T-helper 2 cell treated with Interferon-gamma antibody and Interleukin-4, amounts not matched to agents 5 μg/mL and 100 μg/mL, for 36 hours (primary cell): ENCODE measurements at regions not wholly inside any gene's neighbourhood (a gene's known extent, or its start where the extent isn't known, plus 50 kb on each side); places are given as distances from the start of the nearest gene placed in this dataset.

ENCODE experiments used
- DNase-seq: peaks from one replicate; pipeline ENCODE4 v3.0.0; 2021; ENCODE audit warnings: low spot score
- H3K27ac Mint-ChIP-seq: one replicate; pipeline ENCODE4 v1.8.0; 2021; ENCODE audit warnings: mild to moderate bottlenecking, mixed read lengths
- H3K27me3 Mint-ChIP-seq: one replicate; pipeline ENCODE4 v1.8.0; 2021; ENCODE audit warnings: low read depth, mixed read lengths
- H3K36me3 Mint-ChIP-seq: one replicate; pipeline ENCODE4 v1.8.0; 2021; ENCODE audit warnings: low read depth, mixed read lengths
- H3K4me1 Mint-ChIP-seq: one replicate; pipeline ENCODE4 v1.8.0; 2021; ENCODE audit warnings: low read depth, mixed read lengths
- H3K4me3 Mint-ChIP-seq: one replicate; pipeline ENCODE4 v1.8.0; 2022; ENCODE audit warnings: mild to moderate bottlenecking, moderate library complexity, mixed read lengths
- H3K9me3 Mint-ChIP-seq: one replicate; pipeline ENCODE4 v1.8.0; 2021; ENCODE audit warnings: mixed read lengths

- Mint-ChIP-seq H3K4me3 (no peak overlapping the region), H3K27me3 (no peaks in the 10 kb centered on the region), H3K36me3 (no peaks in the 10 kb centered on the region), H3K27ac (no peak overlapping the region), H3K9me3 (no peaks in the 10 kb centered on the region), H3K4me1 (no peaks in the 10 kb centered on the region)
- DNase-seq, result no peak
Measured at GRCh38 chr1:191851799-191852595, 306.3 kb upstream of the RGS18 start.

- Mint-ChIP-seq H3K27me3 (no peaks in the 10 kb centered on the region), H3K4me1 (no peaks in the 10 kb centered on the region), H3K27ac (no peak overlapping the region), H3K9me3 (no peaks in the 10 kb centered on the region), H3K4me3 (no peak overlapping the region), H3K36me3 (no peaks in the 10 kb centered on the region)
- DNase-seq, result no peak
Measured at GRCh38 chr1:191852907-191853306, 305.4 kb upstream of the RGS18 start.

GRCh38 chr1:191857600-191857999 lies 300.7 kb upstream of the RGS18 start:
- H3K27ac Mint-ChIP-seq, result no peak overlapping the region
- H3K36me3 Mint-ChIP-seq, result no peaks in the 10 kb centered on the region
- H3K27me3 Mint-ChIP-seq, result no peaks in the 10 kb centered on the region
- H3K9me3 Mint-ChIP-seq, result peaks cover 3% of the 10 kb centered on the region
- no peaks in the 10 kb centered on the region for H3K4me1 Mint-ChIP-seq
- H3K4me3 Mint-ChIP-seq, result no peak overlapping the region
- DNase-seq, result no peak

GRCh38 chr1:191865479-191865878 lies 292.8 kb upstream of the RGS18 start:
- H3K4me3 Mint-ChIP-seq, result no peak overlapping the region
- no peaks in the 10 kb centered on the region for H3K36me3 Mint-ChIP-seq
- peaks cover 11% of the 10 kb centered on the region for H3K9me3 Mint-ChIP-seq
- DNase-seq, result no peak
- H3K4me1 Mint-ChIP-seq, result no peaks in the 10 kb centered on the region
- no peaks in the 10 kb centered on the region for H3K27me3 Mint-ChIP-seq
- H3K27ac Mint-ChIP-seq, result no peak overlapping the region

GRCh38 chr1:191866155-191866554 lies 292.1 kb upstream of the RGS18 start:
- Mint-ChIP-seq H3K9me3 (peaks cover 11% of the 10 kb centered on the region), H3K4me1 (no peaks in the 10 kb centered on the region), H3K4me3 (no peak overlapping the region), H3K27me3 (no peaks in the 10 kb centered on the region), H3K36me3 (no peaks in the 10 kb centered on the region), H3K27ac (no peak overlapping the region)
- no peak for DNase-seq

- Mint-ChIP-seq H3K4me3 (no peak overlapping the region), H3K9me3 (no peaks in the 10 kb centered on the region), H3K4me1 (no peaks in the 10 kb centered on the region), H3K36me3 (no peaks in the 10 kb centered on the region), H3K27me3 (no peaks in the 10 kb centered on the region), H3K27ac (no peak overlapping the region)
- no peak for DNase-seq
Measured at GRCh38 chr1:191869790-191870312, 288.4 kb upstream of the RGS18 start.

GRCh38 chr1:191870490-191870889 lies 287.8 kb upstream of the RGS18 start:
- H3K4me1 Mint-ChIP-seq, result no peaks in the 10 kb centered on the region
- no peaks in the 10 kb centered on the region for H3K27me3 Mint-ChIP-seq
- H3K27ac Mint-ChIP-seq, result no peak overlapping the region
- no peak for DNase-seq
- no peak overlapping the region for H3K4me3 Mint-ChIP-seq
- H3K9me3 Mint-ChIP-seq, result no peaks in the 10 kb centered on the region
- H3K36me3 Mint-ChIP-seq, result no peaks in the 10 kb centered on the region

- no peaks in the 10 kb centered on the region for H3K4me1 Mint-ChIP-seq
- no peaks in the 10 kb centered on the region for H3K36me3 Mint-ChIP-seq
- H3K27me3 Mint-ChIP-seq, result no peaks in the 10 kb centered on the region
- no peak for DNase-seq
- H3K27ac Mint-ChIP-seq, result no peak overlapping the region
- H3K4me3 Mint-ChIP-seq, result no peak overlapping the region
- H3K9me3 Mint-ChIP-seq, result no peaks in the 10 kb centered on the region
Measured at GRCh38 chr1:191875994-191876393, 282.3 kb upstream of the RGS18 start.

GRCh38 chr1:191876631-191877030 lies 281.6 kb upstream of the RGS18 start:
- Mint-ChIP-seq H3K27ac (no peak overlapping the region), H3K4me1 (no peaks in the 10 kb centered on the region), H3K4me3 (no peak overlapping the region), H3K27me3 (no peaks in the 10 kb centered on the region), H3K36me3 (no peaks in the 10 kb centered on the region), H3K9me3 (no peaks in the 10 kb centered on the region)
- no peak for DNase-seq

- DNase-seq, result no peak
- H3K27ac Mint-ChIP-seq, result no peak overlapping the region
- no peaks in the 10 kb centered on the region for H3K27me3 Mint-ChIP-seq
- H3K36me3 Mint-ChIP-seq, result no peaks in the 10 kb centered on the region
- H3K4me3 Mint-ChIP-seq, result no peak overlapping the region
- H3K4me1 Mint-ChIP-seq, result no peaks in the 10 kb centered on the region
- H3K9me3 Mint-ChIP-seq, result no peaks in the 10 kb centered on the region
Measured at GRCh38 chr1:191882870-191883269, 275.4 kb upstream of the RGS18 start.

GRCh38 chr1:191886977-191887376 lies 271.3 kb upstream of the RGS18 start:
- Mint-ChIP-seq H3K9me3 (no peaks in the 10 kb centered on the region), H3K4me3 (no peak overlapping the region), H3K27me3 (no peaks in the 10 kb centered on the region), H3K4me1 (no peaks in the 10 kb centered on the region), H3K27ac (no peak overlapping the region), H3K36me3 (no peaks in the 10 kb centered on the region)
- DNase-seq, result no peak

- no peak overlapping the region for H3K27ac Mint-ChIP-seq
- H3K4me3 Mint-ChIP-seq, result no peak overlapping the region
- no peak for DNase-seq
- H3K4me1 Mint-ChIP-seq, result no peaks in the 10 kb centered on the region
- H3K9me3 Mint-ChIP-seq, result no peaks in the 10 kb centered on the region
- no peaks in the 10 kb centered on the region for H3K36me3 Mint-ChIP-seq
- H3K27me3 Mint-ChIP-seq, result no peaks in the 10 kb centered on the region
Measured at GRCh38 chr1:191888996-191889622, 269.2 kb upstream of the RGS18 start.

- no peaks in the 10 kb centered on the region for H3K36me3 Mint-ChIP-seq
- no peak for DNase-seq
- no peak overlapping the region for H3K4me3 Mint-ChIP-seq
- H3K9me3 Mint-ChIP-seq, result no peaks in the 10 kb centered on the region
- H3K4me1 Mint-ChIP-seq, result no peaks in the 10 kb centered on the region
- H3K27me3 Mint-ChIP-seq, result no peaks in the 10 kb centered on the region
- H3K27ac Mint-ChIP-seq, result no peak overlapping the region
Measured at GRCh38 chr1:191889623-191890003, 268.6 kb upstream of the RGS18 start.

- H3K4me1 Mint-ChIP-seq, result no peaks in the 10 kb centered on the region
- H3K36me3 Mint-ChIP-seq, result no peaks in the 10 kb centered on the region
- no peak overlapping the region for H3K27ac Mint-ChIP-seq
- no peak overlapping the region for H3K4me3 Mint-ChIP-seq
- no peaks in the 10 kb centered on the region for H3K27me3 Mint-ChIP-seq
- no peak for DNase-seq
- H3K9me3 Mint-ChIP-seq, result no peaks in the 10 kb centered on the region
Measured at GRCh38 chr1:191890433-191891088, 267.7 kb upstream of the RGS18 start.
